KMS-11 (cell line): ENCODE measurements at regions not wholly inside any gene's neighbourhood (a gene's known extent, or its start where the extent isn't known, plus 50 kb on each side); places are given as distances from the start of the nearest gene placed in this dataset.

Experiments
- H2AFZ ChIP-seq: fragments of 200-600 bp; sonication (generic); 2 replicates; pipeline ENCODE4 v1.6.1; 2016; ENCODE audit warnings: antibody characterized with exemption, mixed run types, low read depth
- H3K27ac ChIP-seq: fragments of 200-600 bp; sonication (generic); 2 replicates; pipeline ENCODE4 v1.6.1; 2016; ENCODE audit warnings: mild to moderate bottlenecking, mixed run types
- H3K27me3 ChIP-seq: fragments of 200-600 bp; sonication (generic); 2 replicates; pipeline ENCODE4 v1.6.1; 2017; ENCODE audit warnings: mild to moderate bottlenecking, low read depth, mixed run types, moderate library complexity; ENCODE audit not compliant: insufficient read depth
- H3K36me3 ChIP-seq: fragments of 200-600 bp; sonication (generic); 2 replicates; pipeline ENCODE4 v1.6.1; 2017; ENCODE audit warnings: mild to moderate bottlenecking, mixed run types; ENCODE audit not compliant: insufficient read depth
- H3K4me1 ChIP-seq: fragments of 200-600 bp; sonication (generic); 2 replicates; pipeline ENCODE4 v1.6.1; 2016; ENCODE audit warnings: mild to moderate bottlenecking, low read depth, mixed run types; ENCODE audit not compliant: poor library complexity, severe bottlenecking
- H3K4me2 ChIP-seq: fragments of 200-600 bp; sonication (generic); 2 replicates; pipeline ENCODE4 v1.7.0; 2016; ENCODE audit warnings: mild to moderate bottlenecking, mixed run types
- H3K4me3 ChIP-seq: fragments of 200-600 bp; sonication (generic); IDR thresholded peaks from 2 replicates; pipeline ENCODE4 v1.6.1; 2017; ENCODE audit warnings: low read depth, low read length, mixed read lengths; ENCODE audit not compliant: insufficient read depth
- H3K79me2 ChIP-seq: fragments of 200-600 bp; sonication (generic); 2 replicates; pipeline ENCODE4 v1.6.1; 2016; ENCODE audit warnings: low read depth, mixed run types; ENCODE audit not compliant: insufficient read depth
- H3K9ac ChIP-seq: fragments of 200-600 bp; sonication (generic); 2 replicates; pipeline ENCODE4 v1.6.1; 2016; ENCODE audit warnings: mild to moderate bottlenecking, mixed run types
- H4K20me1 ChIP-seq: fragments of 200-600 bp; sonication (generic); 2 replicates; pipeline ENCODE4 v1.6.1; 2016; ENCODE audit warnings: mild to moderate bottlenecking, mixed run types; ENCODE audit not compliant: insufficient read depth
- TF ChIP-seq, protein P1 (sequence below): fragments of 200-600 bp; sonication (generic); conservative IDR thresholded peaks from 2 replicates; pipeline ENCODE4 v1.6.1; 2017; ENCODE audit warnings: low read depth, mild to moderate bottlenecking, antibody characterized with exemption, low read length, moderate library complexity, mixed read lengths

DNA sequence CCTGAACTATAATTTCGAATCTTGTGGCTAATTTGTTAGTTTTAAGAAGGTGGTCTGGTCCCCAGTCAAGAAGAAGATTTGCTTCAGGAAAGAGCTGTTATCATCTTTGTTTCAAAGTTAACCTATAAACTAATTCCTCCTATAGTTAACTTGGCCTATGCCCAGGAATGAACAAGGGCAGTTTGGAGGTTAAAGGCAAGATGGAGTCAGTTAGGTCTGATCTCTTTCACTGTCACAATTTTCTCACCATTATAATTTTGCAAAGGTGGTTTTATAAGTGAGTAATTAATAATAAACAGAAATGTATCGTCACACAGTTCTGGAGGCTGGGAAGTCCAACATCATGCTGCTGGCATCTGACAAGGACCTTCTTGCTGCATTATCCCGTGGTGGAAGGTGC is 238.6 kb downstream of the PIK3R1 start:
- no peak overlapping the region for H3K4me2 ChIP-seq
- no peak overlapping the region for H3K4me3 ChIP-seq
- no peaks in the 10 kb centered on the region for H3K79me2 ChIP-seq
- H3K4me1 ChIP-seq = no peaks in the 10 kb centered on the region
- TF ChIP-seq, protein P1, sequence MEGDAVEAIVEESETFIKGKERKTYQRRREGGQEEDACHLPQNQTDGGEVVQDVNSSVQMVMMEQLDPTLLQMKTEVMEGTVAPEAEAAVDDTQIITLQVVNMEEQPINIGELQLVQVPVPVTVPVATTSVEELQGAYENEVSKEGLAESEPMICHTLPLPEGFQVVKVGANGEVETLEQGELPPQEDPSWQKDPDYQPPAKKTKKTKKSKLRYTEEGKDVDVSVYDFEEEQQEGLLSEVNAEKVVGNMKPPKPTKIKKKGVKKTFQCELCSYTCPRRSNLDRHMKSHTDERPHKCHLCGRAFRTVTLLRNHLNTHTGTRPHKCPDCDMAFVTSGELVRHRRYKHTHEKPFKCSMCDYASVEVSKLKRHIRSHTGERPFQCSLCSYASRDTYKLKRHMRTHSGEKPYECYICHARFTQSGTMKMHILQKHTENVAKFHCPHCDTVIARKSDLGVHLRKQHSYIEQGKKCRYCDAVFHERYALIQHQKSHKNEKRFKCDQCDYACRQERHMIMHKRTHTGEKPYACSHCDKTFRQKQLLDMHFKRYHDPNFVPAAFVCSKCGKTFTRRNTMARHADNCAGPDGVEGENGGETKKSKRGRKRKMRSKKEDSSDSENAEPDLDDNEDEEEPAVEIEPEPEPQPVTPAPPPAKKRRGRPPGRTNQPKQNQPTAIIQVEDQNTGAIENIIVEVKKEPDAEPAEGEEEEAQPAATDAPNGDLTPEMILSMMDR = no peak
- no peak overlapping the region for H2AFZ ChIP-seq
- H3K9ac ChIP-seq = no peak overlapping the region
- H3K27ac ChIP-seq = no peak overlapping the region
- H3K27me3 ChIP-seq = no peaks in the 10 kb centered on the region
- no peaks in the 10 kb centered on the region for H4K20me1 ChIP-seq
- H3K36me3 ChIP-seq = no peaks in the 10 kb centered on the region

DNA sequence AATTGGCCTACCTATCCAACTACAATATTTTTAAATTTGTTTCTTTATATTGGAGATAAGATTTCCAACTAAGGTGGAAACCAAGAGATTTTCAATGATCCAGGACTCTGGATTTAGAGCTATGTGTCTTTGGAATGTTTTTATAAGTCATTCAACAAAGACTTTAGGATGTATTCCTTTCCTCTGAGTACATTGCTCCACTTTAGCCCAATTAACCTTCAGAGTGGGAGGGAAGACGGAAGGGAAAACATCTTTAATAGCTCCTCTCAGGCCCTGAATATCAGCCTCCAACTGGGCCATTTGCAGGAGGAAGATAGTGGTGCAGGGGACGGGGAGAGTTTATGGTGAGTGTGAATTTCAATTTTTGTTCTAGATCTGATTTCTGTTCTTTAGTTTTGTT is 239.2 kb downstream of the PIK3R1 start:
- Histone ChIP-seq H3K9ac (no peak overlapping the region), H3K4me3 (no peak overlapping the region), H3K4me1 (no peaks in the 10 kb centered on the region), H3K4me2 (no peak overlapping the region), H3K27me3 (no peaks in the 10 kb centered on the region), H3K79me2 (no peaks in the 10 kb centered on the region), H2AFZ (no peak overlapping the region), H4K20me1 (no peaks in the 10 kb centered on the region), H3K36me3 (no peaks in the 10 kb centered on the region), H3K27ac (no peak overlapping the region)
- TF ChIP-seq, protein P1 = no peak

DNA sequence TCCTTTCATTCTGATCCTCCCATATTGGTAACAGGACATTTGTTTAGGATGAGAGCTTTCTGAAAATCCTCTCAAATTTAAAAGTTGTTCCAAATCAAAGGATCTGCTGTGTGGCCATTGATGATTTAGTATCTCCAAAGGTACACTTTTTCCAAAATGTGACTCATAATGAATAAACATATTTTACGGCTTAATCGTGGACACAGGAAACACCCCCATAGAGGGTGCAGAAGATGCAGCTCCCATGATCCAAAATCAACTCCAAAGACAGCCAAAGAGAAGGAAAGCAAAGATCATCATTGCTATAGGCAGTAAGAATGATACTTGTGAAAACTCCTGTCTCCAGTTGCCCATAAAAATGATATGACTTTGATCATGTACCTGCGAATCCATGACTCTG is 239.7 kb downstream of the PIK3R1 start:
- Histone ChIP-seq H3K27ac (no peak overlapping the region), H3K4me1 (no peaks in the 10 kb centered on the region), H3K36me3 (no peaks in the 10 kb centered on the region)

DNA sequence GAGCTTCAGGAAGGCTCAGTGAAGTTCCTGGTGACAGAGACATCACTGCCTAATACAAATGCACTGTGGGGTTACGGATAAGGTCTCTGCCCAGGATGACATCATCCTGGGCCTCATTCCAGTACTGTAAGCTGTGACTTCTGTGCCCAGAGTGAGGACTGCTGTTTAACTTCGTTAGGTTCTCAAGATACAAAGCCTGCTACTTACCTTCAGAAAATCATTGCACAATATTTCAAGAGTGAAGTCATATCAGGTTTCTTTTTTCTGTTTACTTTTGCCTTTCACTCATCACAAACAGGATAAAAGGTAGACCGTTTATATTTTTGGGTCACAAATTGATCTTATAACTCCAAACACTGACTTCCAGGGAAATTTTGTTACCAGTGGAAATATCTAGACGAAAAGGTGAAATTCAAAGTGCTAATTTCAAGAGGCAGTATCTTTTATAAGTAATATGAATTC is 241.2 kb downstream of the PIK3R1 start:
- no peak overlapping the region for H2AFZ ChIP-seq
- H3K9ac ChIP-seq = no peak overlapping the region
- no peaks in the 10 kb centered on the region for H3K27me3 ChIP-seq
- no peak overlapping the region for H3K4me2 ChIP-seq
- H3K4me3 ChIP-seq = no peak overlapping the region
- no peaks in the 10 kb centered on the region for H4K20me1 ChIP-seq
- H3K27ac ChIP-seq = no peak overlapping the region
- H3K79me2 ChIP-seq = no peaks in the 10 kb centered on the region
- no peaks in the 10 kb centered on the region for H3K36me3 ChIP-seq
- TF ChIP-seq, protein P1 = no peak
- H3K4me1 ChIP-seq = no peaks in the 10 kb centered on the region

More for the DNA sequence above, 239.7 kb downstream of the PIK3R1 start:
- Histone ChIP-seq H3K27me3 (no peaks in the 10 kb centered on the region), H3K79me2 (no peaks in the 10 kb centered on the region), H3K4me3 (no peak overlapping the region), H2AFZ (no peak overlapping the region), H3K9ac (no peak overlapping the region), H3K4me2 (no peak overlapping the region), H4K20me1 (no peaks in the 10 kb centered on the region)
- TF ChIP-seq, protein P1 = no peak
